ENCODE measurements at regions not wholly inside any gene's neighbourhood (a gene's known extent, or its start where the extent isn't known, plus 50 kb on each side); places are given as distances from the start of the nearest gene placed in this dataset.

GRCh38 chr13:107580741-107581412 lies 634.5 kb downstream of the LIG4 start:
- dilution Hi-C loops (cut with MboI; ENCODE audit: extremely low pct_ligation_motif_present, low sequenced_read_pairs): no loop called here
- intact Hi-C loops (cut with micrococcal nuclease): loop anchor here (10.0 kb wide), 1 partner anchor 376 kb away; no protein-coding TSS in a partner anchor
- Histone ChIP-seq H3K79me2 (ENCODE audit: control insufficient read depth, insufficient read depth, low read length) (no peaks in the 10 kb centered on the region), H3K9ac (replicated peaks; ENCODE audit: extremely low read depth, insufficient read depth, low read length) (peak overlapping the region; percentile 22), H3K27me3 (ENCODE audit: control insufficient read depth in 2 of 2, insufficient read depth in 2 of 2, low read length in 2 of 2) (no peaks in the 10 kb centered on the region), H3K4me3 (replicated peaks in 1 of 3; ENCODE audit: insufficient read depth in 1 of 3, low read depth in 1 of 3, low read length in 3 of 3) (peak overlapping the region in 1 of 3 experiments; percentile 17), H4K20me1 (replicated peaks; ENCODE audit: control insufficient read depth, extremely low read depth, insufficient read depth, low read length) (no peaks in the 10 kb centered on the region), H3K9me1 (replicated peaks; ENCODE audit: control insufficient read depth, extremely low read depth, insufficient read depth, low read length) (no peaks in the 10 kb centered on the region), H3K9me3 (replicated peaks; ENCODE audit: control insufficient read depth, insufficient read depth, low read length) (no peaks in the 10 kb centered on the region), H3K4me1 (ENCODE audit: control insufficient read depth, extremely low read depth, insufficient read depth, low read length) (peaks cover 30% of the 10 kb centered on the region), H3K4me2 (ENCODE audit: insufficient read depth, low read length) (peak overlapping the region; percentile 71), H3K27ac (ENCODE audit: insufficient read depth, low read depth, low read length) (peak overlapping the region; percentile 60), H2AFZ (ENCODE audit: low read depth, low read length) (peak overlapping the region; percentile 77), H3K36me3 (ENCODE audit: control insufficient read depth in 2 of 2, extremely low read depth in 1 of 2, insufficient read depth in 2 of 2, low read length in 2 of 2) (no peaks in the 10 kb centered on the region)
- FAIRE-seq (peak; percentile 77), DNase-seq (ENCODE audit: low read depth, low spot score) (peak; percentile 80)
- ChIA-PET CTCF (interaction anchor here (0.9 kb wide), 1 partner anchor 69 kb away, joined by 3 read pairs; no protein-coding TSS in a partner anchor), POLR2A (no interaction called here)
- TF ChIP-seq MAX (IDR thresholded peaks at IDR 0.05; ENCODE audit: insufficient read depth, insufficient read length) (no peak), POLR2A (IDR thresholded peaks at IDR 0.05; ENCODE audit: low read depth, low read length) (no peak), GATA2 (IDR thresholded peaks at IDR 0.05; ENCODE audit: insufficient read depth, insufficient read length, low read depth, low read length) (no peak), EZH2 (IDR thresholded peaks at IDR 0.05; ENCODE audit: borderline replicate concordance, low read depth, low read length, severe bottlenecking) (no peak), POLR2AphosphoS5 (IDR thresholded peaks at IDR 0.05; ENCODE audit: insufficient read depth, low read depth, low read length) (no peak), JUN (IDR thresholded peaks at IDR 0.05; ENCODE audit: borderline replicate concordance, insufficient read depth, insufficient read length, low read depth) (no peak), MYC (IDR thresholded peaks at IDR 0.05; ENCODE audit: low read depth, low read length) (no peak), CTCF (IDR thresholded peaks at IDR 0.05; ENCODE audit: extremely low read depth in 1 of 2, insufficient read depth in 1 of 2, low read depth in 1 of 2, low read length in 2 of 2) (no peak), FOS (IDR thresholded peaks at IDR 0.05; ENCODE audit: borderline replicate concordance, insufficient read depth, low read length) (no peak)
- BruUV-seq (replicated peaks): TSS peak; percentile 44
